ENCODE measurements at regions not wholly inside any gene's neighbourhood (a gene's known extent, or its start where the extent isn't known, plus 50 kb on each side); places are given as distances from the start of the nearest gene placed in this dataset.

- no peak overlapping the region for H3K4me3 ChIP-seq (ENCODE audit: low read depth, low read length)
- TF ChIP-seq CTCF (IDR thresholded peaks at IDR 0.05; ENCODE audit: insufficient read depth, low read depth, low read length), result no peak
These were observed 276.9 kb downstream of the NOVA1 start for GRCh38 chr14:26320886-26321285.

DNA sequence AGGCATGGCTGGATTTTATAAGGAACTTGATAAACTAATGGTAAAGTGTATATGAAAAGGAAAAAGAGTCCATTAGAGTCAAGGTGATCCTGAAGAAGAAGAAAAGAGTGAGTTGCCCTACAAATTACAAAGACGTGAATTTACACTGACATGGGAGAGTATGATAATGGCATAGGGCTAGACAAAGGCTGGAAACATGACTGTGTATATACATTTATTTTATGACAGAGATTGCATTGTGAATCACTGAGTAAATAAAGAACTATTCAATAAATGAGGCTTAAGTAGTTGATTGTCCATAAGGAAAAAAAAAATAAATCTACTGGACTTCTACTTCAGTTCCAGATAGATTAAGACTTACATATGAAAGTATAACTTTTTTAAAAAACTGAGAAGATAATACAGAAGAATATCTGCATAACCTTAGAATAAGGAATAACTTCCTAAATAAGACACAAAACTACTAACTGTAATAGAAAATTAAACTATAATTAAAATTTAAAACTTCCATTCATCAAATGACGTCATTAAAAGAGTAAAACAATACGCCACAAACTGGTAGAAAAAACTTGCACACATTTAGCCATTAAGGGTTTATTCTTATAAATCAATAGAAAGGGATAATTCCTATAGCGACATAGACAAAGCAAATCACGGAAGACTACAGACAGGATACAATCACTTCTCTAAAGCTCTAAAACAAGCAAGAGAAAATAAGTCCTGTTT lies 278.5 kb downstream of the NOVA1 start:
- DNase-seq (ENCODE audit: low read depth), result no peak
- no peak overlapping the region for H3K4me3 ChIP-seq (ENCODE audit: low read depth, low read length)
- no peak for TF ChIP-seq CTCF (IDR thresholded peaks at IDR 0.05; ENCODE audit: insufficient read depth, low read depth, low read length)

More at GRCh38 chr14:26320886-26321285, 276.9 kb downstream of the NOVA1 start:
- no peak for DNase-seq (ENCODE audit: low read depth)

DNA sequence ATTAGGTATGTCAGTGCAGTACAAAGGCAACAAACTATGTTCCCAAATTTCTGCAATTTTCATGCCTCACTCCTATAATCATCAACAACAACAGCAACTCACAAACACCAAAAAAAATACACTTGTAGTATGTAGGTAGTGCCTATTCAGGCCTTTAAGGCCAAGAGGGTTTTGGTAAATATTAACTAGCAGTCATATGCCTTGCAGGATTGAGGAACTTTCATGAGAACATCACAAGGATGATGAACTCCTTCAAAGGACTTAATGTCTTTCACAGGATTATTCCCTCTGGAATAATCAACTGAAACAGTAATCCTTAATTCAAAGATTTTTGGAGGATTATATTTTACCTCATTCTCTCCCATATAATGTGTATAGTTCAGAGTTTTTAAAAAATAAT lies 293.8 kb downstream of the NOVA1 start:
- no peak overlapping the region for H3K4me3 ChIP-seq (ENCODE audit: low read depth, low read length)
- no peak for TF ChIP-seq CTCF (IDR thresholded peaks at IDR 0.05; ENCODE audit: insufficient read depth, low read depth, low read length)
- DNase-seq (ENCODE audit: low read depth), result no peak

DNA sequence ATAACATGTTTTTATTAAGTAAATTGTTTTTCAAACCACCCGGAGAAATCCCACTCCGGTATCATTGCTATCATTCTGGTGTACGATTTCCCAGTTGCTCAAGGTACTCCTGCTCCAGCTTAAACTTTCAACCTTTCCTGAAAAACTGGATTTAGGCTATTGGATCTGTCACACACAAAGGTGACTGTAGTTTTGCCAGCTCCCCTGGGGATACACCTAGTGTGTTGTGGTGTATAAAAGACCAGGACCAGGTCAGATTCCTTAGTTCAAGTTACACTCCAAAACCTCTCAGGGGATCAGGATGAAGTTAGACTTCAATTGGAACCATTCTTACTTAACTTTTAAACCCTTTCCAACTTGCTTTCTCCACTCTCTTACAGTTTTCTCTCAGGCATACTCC lies 303.9 kb downstream of the NOVA1 start:
- no peak for DNase-seq (ENCODE audit: low read depth)
- no peak for TF ChIP-seq CTCF (IDR thresholded peaks at IDR 0.05; ENCODE audit: insufficient read depth, low read depth, low read length)
- H3K4me3 ChIP-seq (ENCODE audit: low read depth, low read length), result no peak overlapping the region

DNA sequence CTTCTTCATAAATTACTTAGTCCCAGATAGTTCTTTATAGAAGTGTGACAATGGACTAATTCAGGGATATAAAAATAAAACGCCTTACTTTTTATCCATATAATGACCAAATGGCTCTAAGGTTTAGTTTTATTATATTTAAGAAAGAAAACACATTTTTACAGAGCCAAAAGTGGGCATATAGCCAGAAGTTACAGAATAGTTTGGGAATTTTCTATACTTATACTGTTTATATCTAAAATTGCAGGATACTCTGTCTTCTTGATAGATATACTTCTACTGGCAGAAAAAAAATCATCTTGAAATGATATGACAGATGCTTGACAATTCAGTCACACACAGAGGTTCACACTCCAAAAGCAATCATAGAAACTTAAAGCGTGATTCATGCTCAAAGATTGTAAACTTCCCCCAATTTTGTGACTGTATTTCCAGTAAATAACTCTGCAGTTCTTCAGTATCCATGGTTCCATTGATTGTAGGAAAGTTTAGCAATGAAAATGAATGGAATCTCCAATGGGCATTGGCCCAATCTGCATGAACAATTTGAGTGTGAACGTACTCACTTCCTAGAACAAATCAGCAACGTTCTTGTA lies 307.8 kb downstream of the NOVA1 start:
- DNase-seq (ENCODE audit: low read depth), result peak; percentile 37

DNA sequence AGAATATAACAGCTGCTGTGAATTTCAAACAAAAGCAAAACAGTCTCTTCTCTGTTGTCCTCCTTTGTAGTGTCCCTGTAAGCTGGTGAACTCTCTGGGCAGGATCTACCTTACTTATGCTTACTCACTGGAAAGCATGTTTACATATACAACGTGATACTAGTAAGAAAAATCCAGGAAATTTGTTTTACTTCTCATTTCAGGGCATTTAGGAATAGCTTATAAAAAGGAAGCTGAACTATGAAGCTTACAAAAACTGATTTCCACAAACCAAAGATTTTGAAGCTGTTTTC lies 311.0 kb downstream of the NOVA1 start:
- no peak overlapping the region for H3K4me3 ChIP-seq (ENCODE audit: low read depth, low read length)
- DNase-seq (ENCODE audit: low read depth), result peak; percentile 5
- no peak for TF ChIP-seq CTCF (IDR thresholded peaks at IDR 0.05; ENCODE audit: insufficient read depth, low read depth, low read length)

More for the DNA sequence above, 307.8 kb downstream of the NOVA1 start:
- no peak overlapping the region for H3K4me3 ChIP-seq (ENCODE audit: low read depth, low read length)
- TF ChIP-seq CTCF (IDR thresholded peaks at IDR 0.05; ENCODE audit: insufficient read depth, low read depth, low read length), result no peak
